H1 (cell line): ENCODE measurements at regions not wholly inside any gene's neighbourhood (a gene's known extent, or its start where the extent isn't known, plus 50 kb on each side); places are given as distances from the start of the nearest gene placed in this dataset.

Experiments
- GABPA ChIP-seq: IDR thresholded peaks from 2 replicates; pipeline ENCODE4 v1.6.1; 2011; ENCODE audit warnings: mild to moderate bottlenecking, low read length, moderate library complexity, borderline replicate concordance; ENCODE audit not compliant: insufficient read depth
- KDM5A ChIP-seq: fragments of 200-600 bp; IDR thresholded peaks from 2 replicates; pipeline ENCODE4 v1.7.1; 2012; ENCODE audit warnings: mild to moderate bottlenecking, low read length, inconsistent platforms, mixed read lengths

GRCh38 chr6:105881608-105882007, 204.5 kb upstream of the PRDM1 start (continued):
- TF ChIP-seq KDM5A (no peak), GABPA (no peak)
